ENCODE measurements at regions not wholly inside any gene's neighbourhood (a gene's known extent, or its start where the extent isn't known, plus 50 kb on each side); places are given as distances from the start of the nearest gene placed in this dataset.
"Not testable (repeated sequence)": the region's sequence is repeated elsewhere in the genome, so short reads cannot be mapped to it uniquely, and the experiment has no call there.

DNA sequence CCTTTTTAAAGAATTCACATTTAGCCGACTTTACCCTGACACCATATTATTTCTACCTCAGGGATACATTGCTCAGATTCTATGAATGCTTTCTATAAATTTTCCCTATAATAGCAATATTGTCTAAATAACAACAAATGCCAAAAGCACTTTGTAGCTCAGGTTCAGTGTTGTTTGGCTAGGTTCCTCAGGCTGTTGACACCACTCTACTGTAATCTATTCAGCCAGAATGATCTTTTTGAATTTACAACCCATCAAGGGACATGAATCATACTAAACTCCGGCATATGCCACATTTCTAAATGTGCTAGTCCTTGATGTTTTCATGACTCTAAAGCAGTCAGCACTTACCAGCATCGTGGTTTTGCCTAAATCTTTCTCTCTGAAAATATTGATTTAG lies 641.5 kb upstream of the CDH10 start:
- CTCF ChIA-PET, result no interaction called here
- FAIRE-seq (no peak), ATAC-seq (no peak), DNase-seq (ENCODE audit: low read depth in 1 of 2, low spot score in 1 of 2) (no peak)
- Histone ChIP-seq H3K4me2 (no peak overlapping the region), H3K4me1 (no peaks in the 10 kb centered on the region), H3K9me3 (no peaks in the 10 kb centered on the region), H3K27ac (no peak overlapping the region), H3K4me3 (no peak overlapping the region)
- WGBS (ENCODE audit: missing lambda C conversion rate), result 13% methylated on average over 3 of the region's 3 CpGs
- POLR2A ChIA-PET, result no interaction called here
- TF ChIP-seq MAFK (IDR thresholded peaks at IDR 0.05; ENCODE audit: partially characterized antibody), result no peak
- no peak for TF ChIP-seq ZNF302 (CRISPR knock-in tag; IDR thresholded peaks at IDR 0.05)
- TF ChIP-seq MYC (IDR thresholded peaks at IDR 0.05; ENCODE audit: borderline replicate concordance, low read length), result no peak
- TF ChIP-seq POLR2A (IDR thresholded peaks at IDR 0.05; ENCODE audit: low read length), result no peak
- no peak for TF ChIP-seq HOXB5 (CRISPR knock-in tag; IDR thresholded peaks at IDR 0.05)
- TF ChIP-seq SREBF2 (IDR thresholded peaks at IDR 0.05), result no peak
- no peak for TF ChIP-seq EHF (CRISPR knock-in tag; IDR thresholded peaks at IDR 0.05)
- TF ChIP-seq HOXA7 (CRISPR knock-in tag; IDR thresholded peaks at IDR 0.05), result no peak
- TF ChIP-seq, protein P1, sequence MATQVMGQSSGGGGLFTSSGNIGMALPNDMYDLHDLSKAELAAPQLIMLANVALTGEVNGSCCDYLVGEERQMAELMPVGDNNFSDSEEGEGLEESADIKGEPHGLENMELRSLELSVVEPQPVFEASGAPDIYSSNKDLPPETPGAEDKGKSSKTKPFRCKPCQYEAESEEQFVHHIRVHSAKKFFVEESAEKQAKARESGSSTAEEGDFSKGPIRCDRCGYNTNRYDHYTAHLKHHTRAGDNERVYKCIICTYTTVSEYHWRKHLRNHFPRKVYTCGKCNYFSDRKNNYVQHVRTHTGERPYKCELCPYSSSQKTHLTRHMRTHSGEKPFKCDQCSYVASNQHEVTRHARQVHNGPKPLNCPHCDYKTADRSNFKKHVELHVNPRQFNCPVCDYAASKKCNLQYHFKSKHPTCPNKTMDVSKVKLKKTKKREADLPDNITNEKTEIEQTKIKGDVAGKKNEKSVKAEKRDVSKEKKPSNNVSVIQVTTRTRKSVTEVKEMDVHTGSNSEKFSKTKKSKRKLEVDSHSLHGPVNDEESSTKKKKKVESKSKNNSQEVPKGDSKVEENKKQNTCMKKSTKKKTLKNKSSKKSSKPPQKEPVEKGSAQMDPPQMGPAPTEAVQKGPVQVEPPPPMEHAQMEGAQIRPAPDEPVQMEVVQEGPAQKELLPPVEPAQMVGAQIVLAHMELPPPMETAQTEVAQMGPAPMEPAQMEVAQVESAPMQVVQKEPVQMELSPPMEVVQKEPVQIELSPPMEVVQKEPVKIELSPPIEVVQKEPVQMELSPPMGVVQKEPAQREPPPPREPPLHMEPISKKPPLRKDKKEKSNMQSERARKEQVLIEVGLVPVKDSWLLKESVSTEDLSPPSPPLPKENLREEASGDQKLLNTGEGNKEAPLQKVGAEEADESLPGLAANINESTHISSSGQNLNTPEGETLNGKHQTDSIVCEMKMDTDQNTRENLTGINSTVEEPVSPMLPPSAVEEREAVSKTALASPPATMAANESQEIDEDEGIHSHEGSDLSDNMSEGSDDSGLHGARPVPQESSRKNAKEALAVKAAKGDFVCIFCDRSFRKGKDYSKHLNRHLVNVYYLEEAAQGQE (IDR thresholded peaks at IDR 0.05), result no peak
- TF ChIP-seq, protein P2, sequence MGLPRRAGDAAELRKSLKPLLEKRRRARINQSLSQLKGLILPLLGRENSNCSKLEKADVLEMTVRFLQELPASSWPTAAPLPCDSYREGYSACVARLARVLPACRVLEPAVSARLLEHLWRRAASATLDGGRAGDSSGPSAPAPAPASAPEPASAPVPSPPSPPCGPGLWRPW (IDR thresholded peaks at IDR 0.05), result no peak
- TF ChIP-seq TFCP2L1 (CRISPR knock-in tag; IDR thresholded peaks at IDR 0.05), result no peak
- TF ChIP-seq, protein P3, sequence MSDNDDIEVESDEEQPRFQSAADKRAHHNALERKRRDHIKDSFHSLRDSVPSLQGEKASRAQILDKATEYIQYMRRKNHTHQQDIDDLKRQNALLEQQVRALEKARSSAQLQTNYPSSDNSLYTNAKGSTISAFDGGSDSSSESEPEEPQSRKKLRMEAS (IDR thresholded peaks at IDR 0.05), result no peak
- TF ChIP-seq KDM5A (IDR thresholded peaks at IDR 0.05), result no peak
- TF ChIP-seq JUN (IDR thresholded peaks at IDR 0.05), result no peak
- TF ChIP-seq NR3C1 (IDR thresholded peaks at IDR 0.05), result no peak
- TF ChIP-seq, protein P4, sequence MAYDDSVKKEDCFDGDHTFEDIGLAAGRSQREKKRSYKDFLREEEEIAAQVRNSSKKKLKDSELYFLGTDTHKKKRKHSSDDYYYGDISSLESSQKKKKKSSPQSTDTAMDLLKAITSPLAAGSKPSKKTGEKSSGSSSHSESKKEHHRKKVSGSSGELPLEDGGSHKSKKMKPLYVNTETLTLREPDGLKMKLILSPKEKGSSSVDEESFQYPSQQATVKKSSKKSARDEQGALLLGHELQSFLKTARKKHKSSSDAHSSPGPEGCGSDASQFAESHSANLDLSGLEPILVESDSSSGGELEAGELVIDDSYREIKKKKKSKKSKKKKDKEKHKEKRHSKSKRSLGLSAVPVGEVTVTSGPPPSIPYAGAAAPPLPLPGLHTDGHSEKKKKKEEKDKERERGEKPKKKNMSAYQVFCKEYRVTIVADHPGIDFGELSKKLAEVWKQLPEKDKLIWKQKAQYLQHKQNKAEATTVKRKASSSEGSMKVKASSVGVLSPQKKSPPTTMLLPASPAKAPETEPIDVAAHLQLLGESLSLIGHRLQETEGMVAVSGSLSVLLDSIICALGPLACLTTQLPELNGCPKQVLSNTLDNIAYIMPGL (CRISPR knock-in tag; IDR thresholded peaks at IDR 0.05; ENCODE audit: borderline replicate concordance), result no peak
- no peak for TF ChIP-seq CBX8 (IDR thresholded peaks at IDR 0.05)
- no peak for TF ChIP-seq GATA3 (IDR thresholded peaks at IDR 0.05; ENCODE audit: borderline replicate concordance)

DNA sequence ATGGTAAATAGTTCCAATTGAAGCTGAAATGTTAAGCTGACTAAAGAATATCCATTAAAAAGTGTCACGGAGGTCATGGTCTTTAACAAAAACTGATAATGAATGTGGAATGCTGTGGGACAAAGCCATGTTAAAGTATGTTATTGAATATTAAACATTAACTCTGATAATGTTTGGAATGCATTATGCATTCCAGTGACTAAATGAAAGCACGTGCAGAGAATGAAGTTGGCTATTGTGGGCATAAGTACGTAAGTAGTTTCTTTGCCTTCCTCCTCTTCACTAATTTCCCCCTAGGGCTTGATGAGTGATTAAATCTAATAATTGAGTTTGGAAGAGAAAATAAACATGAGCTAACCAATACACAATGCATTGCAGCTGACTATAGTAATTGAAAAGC lies 640.4 kb upstream of the CDH10 start:
- no peak overlapping the region for H3K4me3 ChIP-seq
- ATAC-seq (no peak), DNase-seq (ENCODE audit: low read depth in 1 of 2, low spot score in 1 of 2) (no peak), FAIRE-seq (no peak)
- no peak overlapping the region for H3K27ac ChIP-seq
- H3K4me1 ChIP-seq, result no peaks in the 10 kb centered on the region
- CTCF ChIA-PET, result no interaction called here
- no peaks in the 10 kb centered on the region for H3K9me3 ChIP-seq
- POLR2A ChIA-PET, result no interaction called here
- H3K4me2 ChIP-seq, result no peak overlapping the region
- 15% methylated on average over 3 of the region's 3 CpGs for WGBS (ENCODE audit: missing lambda C conversion rate)
- no peak for TF ChIP-seq FOSB (CRISPR knock-in tag; IDR thresholded peaks at IDR 0.05)
- no peak for TF ChIP-seq EHF (CRISPR knock-in tag; IDR thresholded peaks at IDR 0.05)
- no peak for TF ChIP-seq ZSCAN20 (CRISPR knock-in tag; IDR thresholded peaks at IDR 0.05)
- no peak for TF ChIP-seq EP300 (IDR thresholded peaks at IDR 0.05)

DNA sequence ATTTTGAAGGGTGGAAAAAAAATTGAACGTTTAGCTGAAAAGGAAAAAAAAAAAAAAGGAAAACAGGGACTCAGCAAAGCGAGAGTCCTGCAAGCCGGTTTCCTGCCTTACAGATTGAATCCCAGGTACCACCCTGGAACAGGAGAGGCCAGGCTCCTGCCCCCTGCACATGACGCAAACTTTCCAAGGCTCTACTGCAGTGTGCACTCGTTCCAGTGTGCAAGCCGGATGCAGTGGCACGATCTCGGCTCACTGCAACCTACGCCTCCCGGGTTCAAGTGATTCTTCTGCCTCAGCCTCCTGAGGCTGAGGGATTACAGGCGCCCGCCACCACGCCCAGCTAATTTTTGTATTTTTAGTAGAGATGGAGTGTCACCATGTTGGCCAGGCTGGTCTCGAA lies 618.7 kb upstream of the CDH10 start:
- H3K4me3 ChIP-seq; POLR2A ChIA-PET; ATAC-seq; H3K4me1 ChIP-seq; H3K9me3 ChIP-seq; H3K4me2 ChIP-seq; FAIRE-seq; DNase-seq (ENCODE audit: low read depth in 1 of 2, low spot score in 1 of 2); H3K27ac ChIP-seq: not testable (repeated sequence)
- WGBS (ENCODE audit: missing lambda C conversion rate), result 61% methylated on average over 13 of the region's 14 CpGs
- CTCF ChIA-PET, result interaction anchor here (0.6 to 0.7 kb wide), 2 partner anchors 53 to 126 kb away, joined by 3 to 4 read pairs; no protein-coding TSS in a partner anchor
